Skeletal muscle satellite cell (primary cell): ENCODE measurements at regions not wholly inside any gene's neighbourhood (a gene's known extent, or its start where the extent isn't known, plus 50 kb on each side); places are given as distances from the start of the nearest gene placed in this dataset.

Experiments used
- H3K27me3 ChIP-seq: 2 replicates; pipeline ENCODE4 v1.7.0; 2013; ENCODE audit warnings: low read length; ENCODE audit not compliant: control insufficient read depth, insufficient read depth
- H3K36me3 ChIP-seq: 2 replicates; pipeline ENCODE4 v1.7.0; 2013; ENCODE audit warnings: mild to moderate bottlenecking, control low read depth, low read length; ENCODE audit not compliant: insufficient read depth
- H3K4me1 ChIP-seq: 2 replicates; pipeline ENCODE4 v1.7.0; 2013; ENCODE audit warnings: low read length; ENCODE audit not compliant: control insufficient read depth, insufficient read depth
- H3K4me2 ChIP-seq: 2 replicates; pipeline ENCODE4 v1.7.0; 2013; ENCODE audit warnings: mild to moderate bottlenecking, low read length
- H3K4me3 ChIP-seq: 2 replicates; pipeline ENCODE4 v1.7.0; 2013; ENCODE audit warnings: low read length
- H3K9ac ChIP-seq: 2 replicates; pipeline ENCODE4 v1.7.0; 2013; ENCODE audit warnings: mild to moderate bottlenecking, low read depth, low read length, moderate library complexity
- H3K9me3 ChIP-seq: replicated peaks from 2 replicates; pipeline ENCODE4 v1.7.0; 2013; ENCODE audit warnings: mild to moderate bottlenecking, control low read depth, low read length

DNA sequence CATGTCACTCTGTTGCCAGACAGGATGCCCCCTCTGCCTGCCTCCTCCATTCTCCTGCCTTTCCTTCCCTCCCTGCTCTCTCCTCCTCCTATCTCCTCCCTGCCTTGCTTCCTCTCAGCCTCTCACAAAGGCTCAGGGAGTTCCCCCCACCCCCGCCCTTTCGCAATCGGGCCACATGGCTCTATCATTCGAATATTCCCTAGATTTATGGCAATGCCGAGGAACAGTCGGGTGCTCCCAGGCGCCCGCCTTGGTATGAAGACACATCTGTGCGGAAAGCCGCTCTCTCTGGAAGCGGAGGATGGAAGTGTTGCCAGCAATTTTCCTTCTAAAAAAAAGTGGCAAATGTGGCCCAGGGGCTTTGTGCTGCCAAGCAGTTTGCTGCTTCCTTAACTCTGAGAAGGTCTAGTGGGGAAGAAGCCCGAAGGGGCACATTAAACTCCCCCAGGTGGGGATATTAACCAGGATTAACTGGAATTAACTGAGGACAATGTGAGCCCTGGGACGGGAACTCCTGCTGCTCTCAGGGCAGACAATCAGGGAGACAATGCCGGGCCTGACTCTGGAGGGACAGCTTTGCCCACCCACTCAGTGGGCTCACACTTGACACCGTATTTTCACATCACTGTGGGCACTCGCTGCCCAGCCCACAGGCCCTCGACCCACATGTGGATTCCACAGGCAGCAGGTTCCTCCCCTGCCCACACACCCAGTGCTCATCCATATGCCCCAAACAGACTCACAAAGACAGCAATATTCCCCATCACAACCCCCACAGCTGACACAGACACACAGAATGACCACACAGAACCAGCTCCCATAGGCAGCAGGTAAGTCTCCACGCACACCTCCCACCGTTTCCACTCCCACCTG, 88.4 kb upstream of the SMNDC1 start:
- Histone ChIP-seq H3K4me3 (no peak overlapping the region), H3K27me3 (no peaks in the 10 kb centered on the region), H3K9me3 (no peaks in the 10 kb centered on the region), H3K4me2 (peak overlapping the region; percentile 46), H3K36me3 (no peaks in the 10 kb centered on the region), H3K4me1 (peaks cover 46% of the 10 kb centered on the region), H3K9ac (peak overlapping the region; percentile 72)

GRCh38 chr10:110393866-110394265, 89.1 kb upstream of the SMNDC1 start:
- Histone ChIP-seq H3K9me3 (no peaks in the 10 kb centered on the region), H3K9ac (no peak overlapping the region), H3K27me3 (no peaks in the 10 kb centered on the region), H3K4me3 (no peak overlapping the region), H3K4me2 (no peak overlapping the region), H3K4me1 (peaks cover 44% of the 10 kb centered on the region), H3K36me3 (no peaks in the 10 kb centered on the region)

DNA sequence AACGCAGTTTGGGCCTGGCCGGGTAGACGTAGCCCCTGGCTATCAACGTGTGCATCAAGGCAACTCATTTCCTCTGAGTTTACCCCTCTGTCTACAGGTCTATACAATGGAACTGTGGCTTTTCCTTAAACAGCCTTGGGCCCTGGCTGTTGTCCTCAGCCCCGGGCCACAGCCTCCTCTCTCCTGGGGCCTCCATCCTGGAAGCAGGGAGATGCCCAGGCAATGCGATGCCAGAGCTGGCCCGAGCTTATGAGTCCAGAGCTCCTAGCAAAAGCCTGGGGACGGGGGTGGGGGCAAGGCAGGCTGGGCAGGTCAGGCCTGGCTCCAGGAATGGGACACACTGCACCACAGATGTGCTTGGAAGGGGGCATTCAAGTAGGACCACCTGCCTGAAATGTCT, 89.6 kb upstream of the SMNDC1 start:
- H3K9ac ChIP-seq, result no peak overlapping the region
- no peaks in the 10 kb centered on the region for H3K36me3 ChIP-seq
- no peak overlapping the region for H3K4me3 ChIP-seq
- peaks cover 45% of the 10 kb centered on the region for H3K4me1 ChIP-seq
- H3K27me3 ChIP-seq, result no peaks in the 10 kb centered on the region
- H3K9me3 ChIP-seq, result no peaks in the 10 kb centered on the region
- no peak overlapping the region for H3K4me2 ChIP-seq

- H3K36me3 ChIP-seq, result no peaks in the 10 kb centered on the region
- peak overlapping the region; percentile 53 for H3K9ac ChIP-seq
- H3K4me2 ChIP-seq, result no peak overlapping the region
- no peak overlapping the region for H3K4me3 ChIP-seq
- peaks cover 49% of the 10 kb centered on the region for H3K4me1 ChIP-seq
- no peaks in the 10 kb centered on the region for H3K27me3 ChIP-seq
- no peaks in the 10 kb centered on the region for H3K9me3 ChIP-seq
These were observed 90.2 kb upstream of the SMNDC1 start for GRCh38 chr10:110394898-110395297.

DNA sequence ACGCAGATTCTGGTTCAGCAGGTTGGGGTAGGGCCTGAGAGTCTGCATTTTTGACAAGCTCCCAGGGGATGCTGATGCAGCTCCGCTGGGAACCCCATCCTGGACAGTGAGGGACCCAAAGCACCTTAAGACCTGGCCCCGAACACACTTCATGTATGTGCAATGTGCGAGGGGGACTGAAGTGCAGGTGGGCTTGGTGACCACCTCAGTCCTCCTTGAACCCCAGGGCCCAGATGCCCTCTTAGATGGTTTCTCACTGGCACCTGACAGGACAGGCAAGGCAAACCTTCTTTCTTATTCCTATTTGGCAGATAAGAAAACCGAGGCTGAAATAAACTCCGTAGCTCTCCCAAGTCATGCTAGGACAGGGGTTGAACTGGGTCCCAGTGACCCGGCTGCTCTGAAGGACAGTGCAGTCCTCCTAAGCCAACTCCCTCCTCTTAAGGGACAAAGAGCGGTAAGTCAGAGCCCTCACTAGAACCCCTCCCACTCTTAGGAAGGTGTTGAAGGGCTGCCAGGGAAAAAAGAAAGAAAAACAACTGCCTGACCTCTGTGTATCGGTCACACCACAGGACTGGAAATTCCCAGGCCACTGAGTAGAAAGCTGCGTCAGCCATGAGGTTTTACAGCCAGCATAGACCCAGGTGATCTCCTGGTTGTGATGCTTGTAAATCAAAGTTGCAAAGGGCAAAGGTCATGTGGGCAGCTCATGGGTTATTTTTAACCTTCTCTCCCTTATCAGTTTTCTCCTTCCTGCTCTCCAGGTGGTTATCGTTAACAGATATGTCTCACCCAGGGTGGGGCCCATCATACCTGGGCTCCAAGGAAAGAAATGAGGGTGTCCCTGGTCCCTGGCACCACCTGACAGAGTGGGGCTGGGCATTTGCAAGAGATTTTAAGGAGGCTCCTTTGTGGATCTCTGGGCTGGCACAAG, 90.9 kb upstream of the SMNDC1 start:
- Histone ChIP-seq H3K27me3 (no peaks in the 10 kb centered on the region), H3K9me3 (no peaks in the 10 kb centered on the region), H3K4me2 (peak overlapping the region; percentile 24), H3K4me3 (no peak overlapping the region), H3K9ac (peak overlapping the region; percentile 63), H3K36me3 (no peaks in the 10 kb centered on the region), H3K4me1 (peaks cover 55% of the 10 kb centered on the region)

GRCh38 chr10:110396284-110396651, 91.5 kb upstream of the SMNDC1 start:
- peak overlapping the region; percentile 63 for H3K9ac ChIP-seq

DNA sequence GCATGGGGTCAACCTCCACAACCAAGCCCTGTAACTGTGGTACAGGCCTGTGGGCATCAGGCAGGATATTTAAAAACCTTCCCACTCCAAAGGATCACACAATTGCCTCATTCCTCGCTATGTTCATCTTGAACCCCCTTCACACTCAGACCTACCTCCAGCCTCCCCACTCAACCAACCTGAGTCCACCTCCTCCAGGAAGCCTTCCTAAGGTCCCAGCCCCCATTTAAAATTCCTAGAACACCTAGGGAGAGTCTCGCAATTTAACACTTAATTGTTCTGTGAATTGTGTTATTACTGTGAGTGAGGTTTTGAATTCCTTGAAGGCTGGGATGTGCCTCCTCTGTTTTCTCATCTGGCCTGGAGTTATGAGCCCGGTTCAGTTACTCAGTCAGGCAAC, 93.1 kb upstream of the SMNDC1 start:
- Histone ChIP-seq H3K36me3 (no peaks in the 10 kb centered on the region), H3K27me3 (no peaks in the 10 kb centered on the region), H3K4me3 (no peak overlapping the region), H3K9ac (peak overlapping the region; percentile 77), H3K9me3 (no peaks in the 10 kb centered on the region), H3K4me2 (no peak overlapping the region), H3K4me1 (peaks cover 46% of the 10 kb centered on the region)

More at GRCh38 chr10:110396284-110396651, 91.5 kb upstream of the SMNDC1 start:
- Histone ChIP-seq H3K4me3 (no peak overlapping the region), H3K4me2 (no peak overlapping the region), H3K27me3 (no peaks in the 10 kb centered on the region), H3K9me3 (no peaks in the 10 kb centered on the region), H3K4me1 (peaks cover 55% of the 10 kb centered on the region), H3K36me3 (no peaks in the 10 kb centered on the region)

DNA sequence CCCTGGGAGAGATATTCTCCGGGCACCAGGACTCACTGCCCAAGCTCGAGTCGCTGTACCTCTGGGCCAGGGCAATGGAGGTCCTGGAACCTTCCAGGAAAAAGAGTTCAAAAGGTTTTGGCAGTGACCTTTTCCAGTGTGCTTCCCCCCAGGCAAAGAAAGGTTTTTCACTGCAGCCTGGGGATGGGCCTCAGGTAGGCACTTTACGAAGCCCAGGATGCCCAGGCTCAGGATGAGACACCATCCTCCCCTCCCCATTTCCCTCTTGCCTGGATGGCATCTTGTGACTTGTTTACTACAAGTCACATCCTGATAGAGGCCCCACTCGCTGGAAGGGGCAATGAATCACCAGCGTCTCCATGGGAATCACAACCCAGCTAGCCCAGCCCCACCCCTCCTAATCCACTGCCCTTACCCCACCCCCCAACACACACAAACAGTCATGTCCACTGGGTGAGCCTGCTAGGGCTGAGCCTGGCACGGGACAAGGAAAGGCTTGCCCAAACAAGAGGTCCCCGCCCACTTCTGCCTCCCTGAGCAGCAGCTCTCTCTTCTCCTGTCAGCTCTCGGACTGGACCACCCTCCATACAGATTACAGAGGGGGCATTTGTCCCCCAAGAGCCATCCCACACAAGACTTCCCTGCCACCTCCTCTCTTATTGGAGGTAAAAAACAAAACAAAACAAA, 93.8 kb upstream of the SMNDC1 start:
- Histone ChIP-seq H3K4me1 (peaks cover 39% of the 10 kb centered on the region), H3K4me2 (peak overlapping the region; percentile 73), H3K4me3 (peak overlapping the region; percentile 31), H3K9me3 (no peaks in the 10 kb centered on the region), H3K36me3 (no peaks in the 10 kb centered on the region), H3K9ac (peak overlapping the region; percentile 91), H3K27me3 (no peaks in the 10 kb centered on the region)

DNA sequence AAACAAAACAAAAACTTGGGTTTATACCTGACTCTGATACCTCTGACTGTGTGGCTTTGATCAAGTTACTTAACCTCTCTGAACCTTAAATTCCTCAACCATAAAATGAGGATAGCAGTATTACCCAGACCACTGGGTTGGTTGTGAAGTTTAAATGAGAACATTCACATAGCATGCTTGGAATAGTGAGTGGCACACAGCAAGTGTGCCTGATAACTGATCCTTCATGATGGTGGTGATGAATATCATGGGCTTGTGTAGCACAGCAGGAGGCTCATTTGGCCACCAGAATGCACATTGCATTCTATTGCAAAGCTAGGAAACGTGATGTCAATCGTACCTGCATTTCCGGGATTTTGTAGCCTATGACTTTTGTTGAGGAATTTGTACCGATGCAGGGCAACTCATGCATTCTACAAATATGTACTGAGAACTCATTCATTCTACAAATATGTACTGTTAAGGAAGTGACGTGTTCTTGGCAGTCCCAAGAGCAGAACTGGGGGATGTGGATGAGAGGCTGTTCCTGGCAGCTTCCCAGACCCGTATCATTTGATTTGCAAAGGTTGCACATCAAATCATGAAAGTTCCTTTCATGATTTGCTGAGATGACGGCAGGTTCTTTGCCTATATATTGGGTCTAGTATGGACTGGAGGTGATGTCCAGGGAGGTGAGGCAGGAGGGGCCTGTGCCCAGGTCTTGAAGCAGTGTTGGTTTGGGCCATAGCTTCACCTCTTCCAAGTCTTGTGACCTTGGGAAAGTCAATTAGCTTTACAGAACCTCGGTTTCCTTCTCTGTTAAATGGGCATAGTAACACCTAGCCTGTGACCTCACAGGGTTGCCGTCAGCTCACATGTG, 94.6 kb upstream of the SMNDC1 start:
- Histone ChIP-seq H3K9ac (peak overlapping the region; percentile 91), H3K9me3 (no peaks in the 10 kb centered on the region), H3K27me3 (no peaks in the 10 kb centered on the region), H3K4me2 (peak overlapping the region; percentile 73), H3K4me1 (peaks cover 38% of the 10 kb centered on the region), H3K36me3 (no peaks in the 10 kb centered on the region), H3K4me3 (peak overlapping the region; percentile 31)

- H3K4me3 ChIP-seq, result peak overlapping the region; percentile 27
- H3K9ac ChIP-seq, result peak overlapping the region; percentile 70
- H3K4me2 ChIP-seq, result peak overlapping the region; percentile 43
- no peaks in the 10 kb centered on the region for H3K36me3 ChIP-seq
- no peaks in the 10 kb centered on the region for H3K9me3 ChIP-seq
- H3K4me1 ChIP-seq, result peaks cover 41% of the 10 kb centered on the region
- no peaks in the 10 kb centered on the region for H3K27me3 ChIP-seq
These were observed 95.5 kb upstream of the SMNDC1 start for GRCh38 chr10:110399965-110400933.
